ENCODE measurements at regions not wholly inside any gene's neighbourhood (a gene's known extent, or its start where the extent isn't known, plus 50 kb on each side); places are given as distances from the start of the nearest gene placed in this dataset.

GRCh38 chr6:27736686-27737085 lies 175.5 kb downstream of the OR2B2 start:
- FAIRE-seq = no peak
- H3K4me2 ChIP-seq (ENCODE audit: low read length) = no peak overlapping the region
- Mint-ChIP-seq H3K9me3 (ENCODE audit: unreplicated experiment) (no peaks in the 10 kb centered on the region), H3K36me3 (ENCODE audit: low read depth, unreplicated experiment) (no peaks in the 10 kb centered on the region), H3K4me3 (ENCODE audit: unreplicated experiment) (no peak overlapping the region), H3K27me3 (ENCODE audit: low read depth, unreplicated experiment) (peaks cover 2% of the 10 kb centered on the region), H3K4me1 (ENCODE audit: low read depth, unreplicated experiment) (peaks cover 8% of the 10 kb centered on the region), H3K27ac (ENCODE audit: unreplicated experiment) (no peak overlapping the region)
- TF ChIP-seq CTCF (IDR thresholded peaks at IDR 0.05; ENCODE audit: insufficient read depth, low read depth, low read length) = no peak
- no peak for TF ChIP-seq EZH2 (IDR thresholded peaks at IDR 0.05; ENCODE audit: insufficient read depth, low read length)
- no peaks in the 10 kb centered on the region for H3K36me3 ChIP-seq (ENCODE audit: insufficient read depth, low read length)
- no peak overlapping the region for H2AFZ ChIP-seq (ENCODE audit: low read depth, low read length)
- H3K79me2 ChIP-seq (ENCODE audit: insufficient read depth, low read length) = no peaks in the 10 kb centered on the region
- H3K4me1 ChIP-seq (ENCODE audit: insufficient read depth, low read length) = no peaks in the 10 kb centered on the region
- H3K9me3 ChIP-seq (ENCODE audit: insufficient read depth, low read depth, low read length) = no peaks in the 10 kb centered on the region
- no peak overlapping the region for H3K4me3 ChIP-seq (ENCODE audit: insufficient read depth, low read depth, low read length)
- no peaks in the 10 kb centered on the region for H4K20me1 ChIP-seq (ENCODE audit: insufficient read depth, low read length)
- H3K9ac ChIP-seq (ENCODE audit: low read length) = no peak overlapping the region
- H3K27ac ChIP-seq (ENCODE audit: low read depth, low read length) = no peak overlapping the region
- no peak for DNase-seq (ENCODE audit: low read depth)
- no peaks in the 10 kb centered on the region for H3K27me3 ChIP-seq (ENCODE audit: insufficient read depth, low read length)

- TF ChIP-seq EZH2 (IDR thresholded peaks at IDR 0.05; ENCODE audit: insufficient read depth, low read length) (no peak), CTCF (IDR thresholded peaks at IDR 0.05; ENCODE audit: insufficient read depth, low read depth, low read length) (no peak)
- Mint-ChIP-seq H3K27ac (ENCODE audit: unreplicated experiment) (no peak overlapping the region), H3K9me3 (ENCODE audit: unreplicated experiment) (peaks cover 2% of the 10 kb centered on the region), H3K4me1 (ENCODE audit: low read depth, unreplicated experiment) (no peaks in the 10 kb centered on the region), H3K27me3 (ENCODE audit: low read depth, unreplicated experiment) (peaks cover 15% of the 10 kb centered on the region), H3K36me3 (ENCODE audit: low read depth, unreplicated experiment) (no peaks in the 10 kb centered on the region), H3K4me3 (ENCODE audit: unreplicated experiment) (no peak overlapping the region)
- no peaks in the 10 kb centered on the region for H3K79me2 ChIP-seq (ENCODE audit: insufficient read depth, low read length)
- DNase-seq (ENCODE audit: low read depth) (no peak), FAIRE-seq (no peak)
- no peak overlapping the region for H2AFZ ChIP-seq (ENCODE audit: low read depth, low read length)
- no peaks in the 10 kb centered on the region for H3K36me3 ChIP-seq (ENCODE audit: insufficient read depth, low read length)
- H3K9ac ChIP-seq (ENCODE audit: low read length) = no peak overlapping the region
- no peak overlapping the region for H3K4me2 ChIP-seq (ENCODE audit: low read length)
- H3K9me3 ChIP-seq (ENCODE audit: insufficient read depth, low read depth, low read length) = no peaks in the 10 kb centered on the region
- H4K20me1 ChIP-seq (ENCODE audit: insufficient read depth, low read length) = no peaks in the 10 kb centered on the region
- H3K4me1 ChIP-seq (ENCODE audit: insufficient read depth, low read length) = no peaks in the 10 kb centered on the region
- H3K27ac ChIP-seq (ENCODE audit: low read depth, low read length) = no peak overlapping the region
- no peaks in the 10 kb centered on the region for H3K27me3 ChIP-seq (ENCODE audit: insufficient read depth, low read length)
- H3K4me3 ChIP-seq (ENCODE audit: insufficient read depth, low read depth, low read length) = no peak overlapping the region
Observed at GRCh38 chr6:27728442-27728841, 183.8 kb downstream of the OR2B2 start.

GRCh38 chr6:27726619-27727023 lies 185.6 kb downstream of the OR2B2 start:
- Mint-ChIP-seq H3K36me3 (ENCODE audit: low read depth, unreplicated experiment) (no peaks in the 10 kb centered on the region), H3K4me1 (ENCODE audit: low read depth, unreplicated experiment) (no peaks in the 10 kb centered on the region), H3K27ac (ENCODE audit: unreplicated experiment) (no peak overlapping the region), H3K9me3 (ENCODE audit: unreplicated experiment) (peaks cover 2% of the 10 kb centered on the region), H3K4me3 (ENCODE audit: unreplicated experiment) (no peak overlapping the region), H3K27me3 (ENCODE audit: low read depth, unreplicated experiment) (peaks cover 18% of the 10 kb centered on the region)
- Histone ChIP-seq H3K9me3 (ENCODE audit: insufficient read depth, low read depth, low read length) (no peaks in the 10 kb centered on the region), H3K4me2 (ENCODE audit: low read length) (no peak overlapping the region), H3K79me2 (ENCODE audit: insufficient read depth, low read length) (no peaks in the 10 kb centered on the region), H3K4me3 (ENCODE audit: insufficient read depth, low read depth, low read length) (no peak overlapping the region), H3K27me3 (ENCODE audit: insufficient read depth, low read length) (no peaks in the 10 kb centered on the region), H3K9ac (ENCODE audit: low read length) (no peak overlapping the region), H4K20me1 (ENCODE audit: insufficient read depth, low read length) (no peaks in the 10 kb centered on the region), H3K4me1 (ENCODE audit: insufficient read depth, low read length) (no peaks in the 10 kb centered on the region), H3K36me3 (ENCODE audit: insufficient read depth, low read length) (no peaks in the 10 kb centered on the region), H2AFZ (ENCODE audit: low read depth, low read length) (no peak overlapping the region), H3K27ac (ENCODE audit: low read depth, low read length) (no peak overlapping the region)
- DNase-seq (ENCODE audit: low read depth) (no peak), FAIRE-seq (no peak)
- no peak for TF ChIP-seq EZH2 (IDR thresholded peaks at IDR 0.05; ENCODE audit: insufficient read depth, low read length)
- no peak for TF ChIP-seq CTCF (IDR thresholded peaks at IDR 0.05; ENCODE audit: insufficient read depth, low read depth, low read length)

All from astrocyte (in vitro differentiated cells and primary cell).